SKM-1 treated with dmso at 0.1 percent for 144 hours (cell line): ENCODE measurements at regions not wholly inside any gene's neighbourhood (a gene's known extent, or its start where the extent isn't known, plus 50 kb on each side); places are given as distances from the start of the nearest gene placed in this dataset.
"Not testable (repeated sequence)": the region's sequence is repeated elsewhere in the genome, so short reads cannot be mapped to it uniquely, and the experiment has no call there.

Experiments
- DNase-seq: peaks from one replicate; lab custom pipeline; 2025; ENCODE audit not compliant: unreplicated experiment; lab: John Stamatoyannopoulos, UW

- no peak for DNase-seq
Observed at GRCh38 chr9:31393240-31393639, 991.2 kb upstream of the ACO1 start.

DNA sequence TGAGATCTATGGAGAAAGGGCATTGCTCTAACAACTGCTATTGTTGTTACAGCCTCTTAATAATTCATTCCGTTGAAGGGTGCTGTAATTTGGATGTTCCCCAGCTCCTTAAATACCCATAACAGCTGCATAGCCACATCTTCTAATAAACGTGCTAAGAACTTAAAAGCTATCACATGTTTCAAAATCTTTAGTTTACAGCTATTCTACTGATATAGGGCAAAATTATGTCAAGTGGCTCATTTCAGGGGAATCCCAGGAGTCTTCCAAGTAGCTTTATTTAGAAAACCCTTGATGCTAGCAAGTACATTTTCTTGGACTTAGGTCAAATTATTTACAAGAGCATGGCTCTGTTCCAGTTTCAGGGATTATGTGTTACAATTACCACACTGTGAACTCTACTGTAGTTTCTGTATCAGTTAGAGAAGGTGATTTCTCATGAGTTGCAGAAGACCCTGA, 990.4 kb upstream of the ACO1 start:
- no peak for DNase-seq

DNA sequence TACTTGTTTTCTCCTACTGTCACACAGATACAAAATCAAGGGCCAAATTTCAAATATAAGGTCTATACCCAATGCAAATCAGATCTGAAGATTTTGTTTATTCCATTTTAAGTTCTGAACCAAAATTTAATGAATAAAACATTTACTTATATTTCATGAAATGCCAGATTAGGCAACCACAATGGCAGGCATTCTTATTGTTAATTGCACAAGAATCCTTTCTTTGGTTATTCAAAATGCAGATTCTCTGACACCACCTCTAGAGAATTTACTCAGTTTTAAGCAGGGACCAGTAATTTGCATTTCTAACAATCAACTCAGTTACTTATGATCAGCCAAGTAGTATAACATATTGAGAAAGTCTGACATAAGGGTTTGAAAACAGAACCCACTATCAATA, 972.4 kb upstream of the ACO1 start:
- DNase-seq, result no peak

GRCh38 chr9:31415164-31415563, 969.3 kb upstream of the ACO1 start:
- no peak for DNase-seq

DNA sequence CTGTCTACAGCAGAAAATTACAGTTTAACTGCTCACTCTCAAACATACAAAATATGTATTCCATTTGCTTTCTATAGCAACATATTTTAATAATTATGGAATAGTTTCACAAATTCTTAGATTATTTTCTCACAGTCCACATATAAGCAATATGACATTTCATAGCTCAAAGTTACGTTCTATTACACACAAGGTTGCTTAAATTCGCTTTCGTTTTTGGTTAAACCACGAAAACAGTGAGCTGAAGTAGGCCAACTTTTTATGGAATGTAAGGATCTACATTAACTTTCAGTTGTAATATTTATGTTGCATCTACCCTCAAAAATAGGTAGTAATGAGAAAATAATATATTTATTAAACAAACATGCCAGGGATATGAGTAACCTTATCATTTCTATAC, 966.0 kb upstream of the ACO1 start:
- DNase-seq, result no peak

DNA sequence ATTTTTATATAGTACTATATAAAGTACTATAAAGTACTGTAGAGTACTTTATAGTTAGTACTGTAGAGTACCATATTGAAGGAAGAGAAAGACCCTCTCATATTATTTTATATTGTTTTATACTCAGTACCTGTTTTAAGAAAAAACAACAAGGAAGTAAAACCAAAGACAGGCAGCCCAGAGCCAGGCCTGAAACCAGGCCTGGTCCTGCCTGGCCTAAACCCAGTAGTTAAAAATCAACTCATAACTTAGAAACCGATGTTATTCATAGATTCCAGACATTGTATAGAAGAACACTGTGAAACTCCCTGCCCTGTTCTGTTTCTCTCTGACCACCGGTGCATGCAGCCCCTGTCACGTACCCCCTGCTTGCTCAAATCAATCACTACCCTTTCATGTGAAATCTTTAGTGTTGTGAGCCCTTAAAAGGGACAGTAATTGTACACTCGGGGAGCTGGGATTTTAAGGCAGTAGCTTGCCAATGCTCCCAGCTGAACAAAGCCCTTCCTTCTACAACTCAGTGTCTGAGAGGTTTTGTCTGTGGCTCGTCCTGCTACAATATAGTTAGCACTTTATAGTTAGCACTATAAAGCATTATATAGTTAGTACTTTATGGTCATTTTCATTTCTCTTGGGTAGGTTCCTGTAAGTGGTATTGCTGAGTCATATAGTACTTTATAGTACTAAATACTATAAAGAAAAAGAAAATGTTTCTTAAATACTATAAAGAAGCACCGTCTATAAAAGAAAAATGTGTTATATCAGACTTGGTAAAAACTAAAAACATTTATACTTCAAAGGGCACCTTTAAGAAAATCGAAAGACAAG, 940.6 kb upstream of the ACO1 start:
- not testable (repeated sequence) for DNase-seq

GRCh38 chr9:31445357-31445756, 939.1 kb upstream of the ACO1 start:
- no peak for DNase-seq

- DNase-seq, result peak; percentile 18
Observed at GRCh38 chr9:31445960-31446359, 938.5 kb upstream of the ACO1 start.

DNA sequence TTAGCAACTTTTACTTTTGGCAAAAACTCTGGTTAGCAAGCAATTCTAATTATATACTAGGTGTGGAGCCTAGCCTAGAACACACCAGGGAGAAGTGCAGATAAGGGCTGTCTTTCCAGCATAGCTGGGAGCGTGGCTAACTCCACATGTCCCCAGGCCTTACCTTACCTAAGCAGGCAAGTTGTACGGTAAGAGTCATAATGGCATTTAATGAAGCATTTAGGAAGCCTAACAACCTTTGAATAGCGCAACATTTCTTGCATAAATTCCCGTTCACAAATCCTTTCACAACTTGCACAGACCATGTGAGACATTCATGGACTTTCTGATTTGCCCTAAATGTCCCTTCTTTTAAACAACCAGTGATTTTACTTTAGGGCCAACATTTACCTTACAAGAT, 917.4 kb upstream of the ACO1 start:
- no peak for DNase-seq

DNA sequence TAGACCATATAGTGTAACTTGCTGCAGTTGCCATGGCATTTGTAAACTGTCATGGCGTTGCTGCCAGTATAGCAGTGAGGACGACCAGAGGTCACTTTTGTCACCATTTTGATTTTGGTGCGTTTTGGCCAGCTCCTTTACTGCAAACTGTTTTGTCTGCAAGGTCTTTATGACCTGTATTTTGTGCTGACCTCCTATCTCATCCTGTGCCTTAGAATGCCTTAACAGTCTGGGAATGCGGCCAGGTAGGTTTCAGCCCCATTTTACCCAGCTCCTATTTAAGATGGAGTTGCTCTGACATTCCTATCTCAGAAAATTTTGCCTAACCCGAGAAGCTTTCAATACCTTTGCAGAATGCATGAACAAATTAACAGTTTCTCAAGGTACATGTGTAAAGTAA, 914.4 kb upstream of the ACO1 start:
- no peak for DNase-seq

- DNase-seq, result no peak
Observed at GRCh38 chr9:31471010-31471409, 913.4 kb upstream of the ACO1 start.

GRCh38 chr9:31486630-31487029, 897.8 kb upstream of the ACO1 start:
- no peak for DNase-seq

- no peak for DNase-seq
Observed at GRCh38 chr9:31490551-31491106, 893.8 kb upstream of the ACO1 start.

GRCh38 chr9:31492229-31492628, 892.2 kb upstream of the ACO1 start:
- no peak for DNase-seq

- no peak for DNase-seq
Observed at GRCh38 chr9:31500422-31500821, 884.0 kb upstream of the ACO1 start.

DNA sequence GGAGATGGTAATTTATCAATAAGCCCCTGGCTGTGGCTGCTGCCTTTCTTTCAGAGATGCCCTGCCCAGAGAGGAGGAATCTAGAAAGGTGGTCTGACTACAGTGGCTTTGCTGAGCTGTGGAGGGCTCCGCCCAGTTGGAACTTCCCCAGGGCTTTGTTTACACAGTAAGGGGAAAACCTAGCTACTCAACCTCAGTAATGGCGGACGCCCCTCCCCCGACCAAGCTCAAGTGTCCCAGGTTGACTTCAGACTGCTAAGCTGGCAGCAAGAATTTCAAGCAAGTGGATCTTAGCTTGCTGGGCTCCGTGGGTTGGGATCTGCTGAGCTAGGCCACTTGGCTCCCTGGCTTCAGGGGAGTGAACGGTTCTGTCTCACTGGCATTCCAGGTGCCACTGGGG, 865.4 kb upstream of the ACO1 start:
- no peak for DNase-seq

GRCh38 chr9:31519424-31519823, 865.0 kb upstream of the ACO1 start:
- no peak for DNase-seq

DNA sequence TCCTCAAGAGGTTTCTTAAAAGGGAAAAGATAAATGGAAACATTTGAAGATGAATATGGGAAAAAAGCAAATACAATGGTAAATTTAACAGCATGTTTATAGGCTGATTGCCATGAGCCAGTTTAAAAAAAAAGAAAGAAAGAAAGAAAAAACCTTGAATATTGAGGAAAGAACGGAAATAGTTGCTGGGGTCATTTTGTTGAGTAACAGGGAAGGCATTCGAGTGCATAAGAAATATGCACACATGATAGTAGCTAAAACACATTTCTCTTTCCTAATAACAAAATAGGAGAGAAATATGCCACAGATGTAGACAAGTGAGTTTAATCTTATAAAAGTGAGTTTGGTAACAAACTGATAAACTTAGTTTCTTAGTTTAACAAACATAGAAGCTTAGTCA, 864.6 kb upstream of the ACO1 start:
- DNase-seq, result no peak

- no peak for DNase-seq
Observed at GRCh38 chr9:31520301-31521085, 864.0 kb upstream of the ACO1 start.

DNA sequence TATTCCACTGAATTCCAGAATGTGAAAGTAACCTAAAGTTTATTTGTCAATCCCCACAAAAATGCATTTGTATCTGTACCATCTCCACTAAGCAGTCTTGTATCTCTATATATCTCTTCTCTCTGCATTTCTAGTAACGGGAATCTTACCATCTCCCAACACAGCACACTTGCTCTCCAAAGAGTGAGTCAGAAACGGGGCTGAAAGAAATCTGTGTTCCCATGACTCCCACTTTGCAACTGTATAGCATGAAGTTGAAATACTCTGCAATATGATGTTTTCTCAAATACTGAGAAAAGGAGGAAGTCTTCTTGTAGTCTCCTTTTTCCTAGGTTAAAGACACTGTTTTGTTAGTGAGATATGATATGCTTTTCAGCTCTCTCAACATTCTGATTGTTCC, 848.8 kb upstream of the ACO1 start:
- DNase-seq, result no peak

DNA sequence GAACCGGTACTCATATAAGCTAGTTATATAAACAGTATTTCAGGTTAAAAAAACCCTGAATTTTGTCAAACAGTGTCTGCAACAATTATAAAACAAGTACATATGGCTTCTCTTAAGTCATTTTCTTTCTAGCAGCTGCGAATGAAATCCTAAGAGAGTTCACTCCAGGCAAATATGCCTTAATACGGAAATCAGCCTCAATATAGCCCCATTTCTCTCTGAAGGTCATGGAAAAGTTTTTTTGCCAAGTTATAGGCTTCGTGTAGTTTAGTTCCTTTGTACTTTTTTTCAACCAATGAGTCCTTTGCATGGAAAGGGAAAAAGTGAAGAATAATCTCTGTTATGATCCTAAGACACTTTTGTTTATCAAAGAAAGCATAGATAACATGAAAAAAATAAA, 848.0 kb upstream of the ACO1 start:
- DNase-seq, result no peak

DNA sequence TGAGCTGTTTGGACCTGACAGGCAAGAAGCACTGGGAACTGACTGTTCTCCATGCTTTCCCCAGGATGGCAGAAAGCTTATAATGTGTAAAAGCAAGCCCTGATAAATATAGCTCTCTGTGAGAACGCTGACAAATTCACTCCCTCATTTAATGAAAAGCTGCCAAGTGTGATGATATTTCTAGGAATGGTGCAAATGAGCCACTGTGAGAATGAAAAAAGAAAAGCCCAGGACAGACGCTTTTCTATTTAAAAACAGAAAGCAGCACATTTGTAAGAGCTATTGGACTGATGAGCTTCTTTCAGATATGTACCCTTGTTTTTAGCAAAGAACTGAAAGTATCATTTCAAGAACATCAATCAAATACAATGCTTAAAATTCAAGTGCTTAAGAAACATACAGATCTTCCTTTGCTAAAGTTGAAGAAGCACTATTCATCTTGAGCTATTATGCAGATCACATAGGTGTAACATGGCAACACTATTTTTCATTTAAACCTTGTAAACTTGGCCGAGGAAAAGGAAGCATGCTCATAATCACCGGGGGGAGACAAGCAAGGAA, 842.6 kb upstream of the ACO1 start:
- no peak for DNase-seq
